ENCODE measurements at regions not wholly inside any gene's neighbourhood (a gene's known extent, or its start where the extent isn't known, plus 50 kb on each side); places are given as distances from the start of the nearest gene placed in this dataset.

DNA sequence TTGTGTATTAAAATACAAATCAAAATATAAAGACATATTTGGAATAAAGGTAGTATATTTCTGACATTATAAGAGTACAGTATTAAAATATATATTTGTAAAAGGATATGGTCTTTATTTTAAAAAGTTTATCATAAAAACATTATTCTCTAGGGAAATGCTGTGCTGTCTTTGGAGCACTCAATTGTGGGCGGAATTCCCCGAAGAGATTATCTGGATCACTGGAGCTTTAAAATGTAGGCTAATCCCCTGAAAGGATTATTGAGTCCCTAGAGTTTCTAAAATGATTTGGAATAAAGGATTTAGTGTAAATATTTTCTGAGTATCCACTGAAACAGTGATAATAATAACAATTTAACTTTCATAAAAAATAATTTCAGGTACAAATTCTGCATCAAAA is 1239.4 kb downstream of the TECRL start:
- TF ChIP-seq, protein P1, sequence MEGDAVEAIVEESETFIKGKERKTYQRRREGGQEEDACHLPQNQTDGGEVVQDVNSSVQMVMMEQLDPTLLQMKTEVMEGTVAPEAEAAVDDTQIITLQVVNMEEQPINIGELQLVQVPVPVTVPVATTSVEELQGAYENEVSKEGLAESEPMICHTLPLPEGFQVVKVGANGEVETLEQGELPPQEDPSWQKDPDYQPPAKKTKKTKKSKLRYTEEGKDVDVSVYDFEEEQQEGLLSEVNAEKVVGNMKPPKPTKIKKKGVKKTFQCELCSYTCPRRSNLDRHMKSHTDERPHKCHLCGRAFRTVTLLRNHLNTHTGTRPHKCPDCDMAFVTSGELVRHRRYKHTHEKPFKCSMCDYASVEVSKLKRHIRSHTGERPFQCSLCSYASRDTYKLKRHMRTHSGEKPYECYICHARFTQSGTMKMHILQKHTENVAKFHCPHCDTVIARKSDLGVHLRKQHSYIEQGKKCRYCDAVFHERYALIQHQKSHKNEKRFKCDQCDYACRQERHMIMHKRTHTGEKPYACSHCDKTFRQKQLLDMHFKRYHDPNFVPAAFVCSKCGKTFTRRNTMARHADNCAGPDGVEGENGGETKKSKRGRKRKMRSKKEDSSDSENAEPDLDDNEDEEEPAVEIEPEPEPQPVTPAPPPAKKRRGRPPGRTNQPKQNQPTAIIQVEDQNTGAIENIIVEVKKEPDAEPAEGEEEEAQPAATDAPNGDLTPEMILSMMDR (IDR thresholded peaks at IDR 0.05) = no peak
- TF ChIP-seq POLR2A (IDR thresholded peaks at IDR 0.05) = no peak
